ELF-1 (cell line): ENCODE measurements at regions not wholly inside any gene's neighbourhood (a gene's known extent, or its start where the extent isn't known, plus 50 kb on each side); places are given as distances from the start of the nearest gene placed in this dataset.
"Not testable (repeated sequence)": the region's sequence is repeated elsewhere in the genome, so short reads cannot be mapped to it uniquely, and the experiment has no call there.

Source experiments
- DNase-seq: peaks from one replicate; pipeline ENCODE4 v3.0.0-alpha.2; 2016; ENCODE audit warnings: low read depth, low spot score

- DNase-seq, result no peak
These were observed 303.9 kb downstream of the OTUD1 start for GRCh38 chr10:23742807-23743206.

- no peak for DNase-seq
These were observed 315.3 kb downstream of the OTUD1 start for GRCh38 chr10:23754179-23754578.

DNA sequence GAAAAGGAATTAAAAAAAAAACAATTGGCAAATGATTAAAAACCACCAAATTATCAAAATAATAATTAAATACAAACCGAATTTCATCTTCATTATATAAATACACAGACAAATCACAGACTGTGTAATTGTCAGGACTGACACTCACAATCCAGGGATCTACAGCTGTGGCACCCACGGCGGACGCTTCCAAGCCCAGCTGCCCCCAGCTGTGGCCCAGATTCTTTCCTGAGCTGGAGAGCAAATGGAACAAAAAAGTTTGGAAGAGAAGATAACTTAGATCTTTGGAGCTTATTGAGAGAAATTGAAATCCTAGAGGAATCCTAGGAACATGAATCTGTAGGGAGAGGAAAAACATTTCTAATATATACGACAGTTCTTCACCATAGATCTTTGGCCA lies 316.1 kb downstream of the OTUD1 start:
- no peak for DNase-seq

DNA sequence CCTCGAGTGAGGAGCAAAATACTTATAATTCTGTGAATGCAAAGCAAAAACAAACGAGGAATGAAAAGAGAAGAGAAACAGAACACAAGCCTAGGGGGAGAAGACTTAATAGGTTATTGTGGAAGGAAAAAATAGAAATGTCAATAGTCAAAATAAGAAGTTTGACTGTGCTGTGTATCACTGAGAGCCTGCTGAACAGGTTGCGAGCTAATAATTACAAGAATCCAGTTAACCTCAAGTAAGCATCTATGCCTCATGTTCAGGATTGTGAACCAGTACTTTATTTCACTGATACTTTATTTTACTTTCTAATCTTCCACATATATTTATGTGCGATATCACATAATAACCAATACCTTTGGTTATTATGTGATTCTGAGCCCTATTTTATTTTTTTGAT lies 316.7 kb downstream of the OTUD1 start:
- no peak for DNase-seq

DNA sequence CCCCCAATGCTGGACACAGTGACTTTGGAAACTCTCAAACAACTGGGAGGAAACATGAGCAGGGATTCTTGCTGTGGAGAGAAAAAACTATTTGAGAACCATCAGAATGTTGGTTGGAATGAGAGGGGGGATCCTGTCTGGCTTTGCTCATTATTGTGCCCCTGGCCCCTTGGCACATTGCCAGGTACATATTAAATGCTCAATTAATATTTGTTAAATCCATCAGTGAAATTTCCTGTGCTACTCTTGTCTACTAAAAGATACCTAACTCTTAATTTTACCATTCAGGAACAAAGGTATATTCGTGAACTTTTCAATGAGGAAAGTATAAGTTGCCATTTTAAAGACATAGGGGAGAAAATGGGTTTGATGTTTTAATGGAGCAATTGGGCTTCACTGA lies 329.4 kb downstream of the OTUD1 start:
- DNase-seq, result no peak

GRCh38 chr10:23777153-23777552 lies 338.3 kb downstream of the OTUD1 start:
- DNase-seq, result no peak

- no peak for DNase-seq
These were observed 340.4 kb downstream of the OTUD1 start for GRCh38 chr10:23779301-23779700.

DNA sequence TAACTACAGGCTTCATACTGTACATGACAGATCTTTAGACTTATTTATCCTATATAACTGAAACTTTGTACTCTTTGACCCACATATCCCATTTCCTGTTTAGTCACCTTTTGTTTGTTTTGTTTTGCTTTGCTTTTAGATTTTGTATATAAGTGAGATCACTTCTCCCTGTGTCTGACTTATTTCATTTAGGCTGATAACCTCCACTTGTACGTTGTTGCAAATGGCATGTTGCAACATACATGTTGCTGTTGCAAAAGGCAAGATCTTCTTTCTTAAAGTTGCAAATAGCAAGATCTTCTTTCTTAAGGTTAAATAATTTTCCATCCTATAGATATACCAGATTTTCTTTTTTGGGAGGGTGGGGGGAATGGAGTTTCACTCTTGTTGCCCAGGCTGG lies 341.5 kb downstream of the OTUD1 start:
- no peak for DNase-seq

GRCh38 chr10:23786594-23786993 lies 347.7 kb downstream of the OTUD1 start:
- no peak for DNase-seq

DNA sequence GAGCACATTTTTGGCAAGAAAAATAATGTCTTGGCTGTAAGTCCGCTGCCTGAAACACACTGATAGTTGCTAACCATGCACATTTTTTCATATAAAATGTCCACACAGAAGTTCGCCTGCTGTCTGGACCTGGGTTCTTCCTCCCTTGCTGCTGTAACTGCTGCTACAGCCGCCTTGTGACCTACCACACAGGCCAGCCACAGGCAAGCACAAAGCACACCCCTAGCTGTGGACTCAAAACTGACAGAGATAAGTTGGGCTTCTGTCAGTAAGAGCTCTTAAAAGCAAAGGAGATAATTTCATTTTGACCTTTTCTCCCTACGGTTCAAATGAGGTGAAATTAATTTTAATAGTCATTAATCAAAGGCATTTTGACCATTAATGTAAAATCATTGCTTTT lies 354.7 kb downstream of the OTUD1 start:
- no peak for DNase-seq

DNA sequence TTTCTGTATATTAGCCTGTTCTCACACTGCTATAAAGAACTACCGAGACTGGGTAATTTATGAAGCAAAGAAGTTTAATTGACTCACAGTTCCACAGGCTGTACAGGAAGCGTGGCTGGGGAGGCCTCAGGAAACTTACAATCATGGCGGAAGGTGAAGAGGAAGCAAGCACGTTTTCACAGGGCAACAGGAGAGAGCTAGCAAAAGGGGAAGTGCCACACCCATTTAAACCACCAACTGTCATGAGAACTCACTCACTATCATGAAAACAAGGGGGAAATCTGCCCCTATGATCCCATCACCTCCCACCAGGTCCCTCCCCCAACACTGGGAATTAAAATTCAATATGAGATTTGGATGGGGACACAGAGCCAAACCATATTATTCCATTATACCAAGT lies 358.6 kb downstream of the OTUD1 start:
- DNase-seq, result not testable (repeated sequence)

- DNase-seq, result no peak
These were observed 365.2 kb downstream of the OTUD1 start for GRCh38 chr10:23804125-23804524.

DNA sequence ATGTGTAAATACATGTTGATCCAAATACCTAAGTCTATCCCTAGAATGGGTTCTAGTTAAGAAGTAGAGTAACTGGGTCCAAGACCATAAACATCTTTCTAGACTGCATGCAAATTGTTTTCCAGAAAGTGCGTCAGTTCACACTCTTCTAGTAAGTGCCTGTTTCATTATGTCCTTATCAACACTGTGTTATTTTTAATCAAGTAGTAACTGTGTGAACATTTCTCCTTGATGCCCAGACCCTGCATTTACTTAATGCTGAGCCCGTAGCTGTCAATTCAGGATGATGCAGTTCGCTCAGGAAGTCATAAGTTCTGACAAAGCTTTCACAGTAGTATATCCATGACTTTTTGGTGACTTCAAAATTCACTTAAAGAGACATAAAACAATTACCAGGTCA lies 374.8 kb downstream of the OTUD1 start:
- no peak for DNase-seq

- DNase-seq, result peak; percentile 2
These were observed 379.6 kb downstream of the OTUD1 start for GRCh38 chr10:23818484-23818883.

- no peak for DNase-seq
These were observed 381.9 kb downstream of the OTUD1 start for GRCh38 chr10:23820792-23821191.

DNA sequence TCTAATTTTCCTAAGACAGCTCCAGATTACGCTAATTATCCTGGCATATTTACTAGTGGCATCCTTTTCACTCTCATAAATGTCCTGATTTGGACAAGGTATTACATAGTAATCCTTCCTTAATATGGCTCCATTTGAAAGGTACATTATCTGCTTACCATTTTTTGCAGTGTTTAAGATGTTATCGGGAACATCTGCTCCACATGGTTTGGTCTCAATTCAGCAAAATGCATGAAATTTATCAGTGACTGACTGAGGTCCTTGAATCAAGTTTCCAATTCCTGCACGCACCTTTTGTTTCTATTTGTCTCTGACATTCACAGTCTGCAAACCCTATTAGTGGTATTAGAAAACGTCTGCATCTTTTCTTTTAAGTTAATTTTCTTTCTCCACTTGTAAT lies 384.1 kb upstream of the KIAA1217 start:
- DNase-seq, result no peak

DNA sequence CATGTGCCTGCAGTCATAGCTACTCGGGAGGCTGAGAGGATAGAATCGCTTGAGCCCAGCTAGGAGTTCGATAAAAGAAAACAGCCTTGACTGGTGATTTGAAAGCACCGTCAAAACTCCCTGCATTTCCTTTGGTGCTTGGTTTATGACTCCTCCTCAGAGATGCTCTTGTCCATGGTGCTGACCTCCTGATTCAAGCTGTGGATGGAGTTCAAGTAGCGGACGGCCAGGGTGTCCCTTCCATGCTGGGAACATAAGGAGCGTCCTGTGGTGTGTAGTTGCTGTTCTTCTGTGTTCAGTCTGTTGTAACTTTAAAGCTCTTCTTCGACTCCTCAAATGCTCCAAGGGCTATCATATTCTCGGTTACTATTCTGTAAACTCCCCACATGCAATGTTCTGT lies 382.5 kb upstream of the KIAA1217 start:
- DNase-seq, result peak; percentile 18

DNA sequence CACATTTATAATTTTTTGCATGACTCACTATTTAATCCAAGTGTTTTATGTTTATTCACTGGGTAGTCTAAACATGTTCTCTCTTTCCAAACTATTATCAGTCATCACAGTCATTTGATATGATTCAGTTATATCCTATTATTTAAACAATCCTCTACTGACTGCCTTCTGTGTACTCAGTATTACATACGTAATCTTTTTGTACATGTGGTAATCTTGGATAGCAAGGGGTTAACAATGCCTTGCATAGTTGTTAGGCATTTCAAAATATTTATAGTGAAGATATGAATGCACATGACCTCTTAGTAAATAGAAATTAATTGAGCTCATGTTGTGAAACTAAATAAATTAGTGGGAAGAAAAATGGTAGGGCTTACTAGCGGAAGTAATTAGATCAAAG lies 379.4 kb upstream of the KIAA1217 start:
- no peak for DNase-seq

DNA sequence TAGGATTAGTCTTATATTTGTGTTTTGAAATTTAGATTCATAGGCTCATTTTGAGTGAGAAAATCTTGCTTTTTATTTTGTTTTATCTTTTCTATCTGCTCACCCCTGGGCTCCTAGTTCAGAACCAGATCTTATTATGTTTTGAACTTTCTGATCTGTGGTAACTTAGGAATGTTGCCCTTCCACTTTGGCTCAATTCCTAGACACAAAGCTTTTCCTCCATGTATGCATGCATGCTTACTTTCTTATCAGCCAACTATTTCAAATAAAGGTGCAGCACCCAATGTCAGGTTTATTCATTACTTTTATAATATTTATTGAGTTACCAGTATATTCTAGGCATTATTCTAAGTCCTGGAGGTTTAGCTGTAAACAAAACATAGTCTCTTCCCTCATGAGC lies 374.8 kb upstream of the KIAA1217 start:
- DNase-seq, result no peak

DNA sequence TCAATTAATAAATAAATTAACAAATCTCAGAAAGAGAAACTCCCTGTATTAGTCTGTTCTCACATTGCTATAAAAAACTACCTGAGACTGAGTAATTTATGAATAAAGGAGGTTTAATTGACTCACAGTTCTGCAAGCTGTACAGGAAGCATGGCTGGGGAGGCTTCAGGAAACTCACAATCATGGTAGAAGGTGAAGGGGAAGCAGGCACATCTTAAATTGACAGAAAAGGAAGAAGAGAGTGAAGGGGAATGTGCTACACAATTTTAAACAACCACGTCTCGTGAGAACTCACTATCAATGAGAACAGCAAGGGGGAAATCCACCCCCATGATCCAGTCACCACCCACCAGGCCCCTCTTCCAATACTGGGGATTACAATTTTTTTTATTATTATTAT lies 358.3 kb upstream of the KIAA1217 start:
- DNase-seq, result no peak

DNA sequence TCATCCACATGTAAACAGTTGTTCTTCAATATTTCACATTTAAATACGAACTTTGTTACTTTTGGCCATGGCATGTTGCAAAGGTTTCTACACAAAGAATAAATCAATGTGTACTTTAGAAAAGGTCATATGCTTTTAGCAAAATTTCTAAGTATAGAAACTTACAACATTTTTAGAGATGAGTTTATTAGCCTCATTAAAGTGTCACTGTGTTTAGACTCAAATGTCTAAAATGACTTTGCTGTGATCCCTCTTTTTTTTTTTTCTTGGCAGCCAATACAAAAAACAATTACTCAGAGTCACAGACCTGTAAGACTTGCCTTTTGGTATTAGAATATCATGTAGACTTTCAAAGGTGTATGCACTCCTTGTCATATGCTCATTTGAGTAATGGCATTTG lies 349.3 kb upstream of the KIAA1217 start:
- DNase-seq, result no peak

DNA sequence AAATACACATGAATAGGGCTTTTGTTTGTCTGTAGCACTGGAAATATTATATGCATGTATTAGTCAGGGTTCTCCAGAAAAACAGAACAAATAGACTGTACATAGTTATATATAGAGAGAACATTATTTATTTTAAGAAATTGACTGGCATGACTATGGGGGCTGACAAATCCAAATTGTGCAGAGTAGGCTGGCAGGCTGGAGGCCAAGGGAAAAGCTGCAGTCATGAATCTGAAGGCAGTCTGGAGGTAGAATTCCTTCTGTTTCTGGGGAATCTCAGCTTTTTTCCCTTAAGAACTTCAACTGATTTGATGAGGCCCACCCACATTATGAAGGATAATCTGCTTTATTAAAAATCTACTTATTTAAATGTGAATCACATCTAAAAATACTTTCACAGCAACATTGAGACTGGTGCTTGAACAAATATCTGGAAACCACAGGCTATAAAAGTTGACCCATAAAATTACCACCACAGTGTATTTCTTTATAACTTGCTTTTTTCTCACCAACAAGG lies 344.2 kb upstream of the KIAA1217 start:
- no peak for DNase-seq

DNA sequence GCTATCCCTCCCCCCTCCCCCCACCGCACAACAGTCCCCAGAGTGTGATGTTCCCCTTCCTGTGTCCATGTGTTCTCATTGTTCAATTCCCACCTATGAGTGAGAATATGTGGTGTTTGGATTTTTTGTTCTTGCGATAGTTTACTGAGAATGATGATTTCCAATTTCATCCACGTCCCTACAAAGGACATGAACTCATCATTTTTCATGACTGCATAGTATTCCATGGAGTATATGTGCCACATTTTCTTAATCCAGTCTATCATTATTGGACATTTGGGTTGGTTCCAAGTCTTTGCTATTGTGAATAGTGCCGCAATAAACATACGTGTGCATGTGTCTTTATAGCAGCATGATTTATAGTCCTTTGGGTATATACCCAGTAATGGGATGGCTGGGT lies 342.0 kb upstream of the KIAA1217 start:
- DNase-seq, result not testable (repeated sequence)

DNA sequence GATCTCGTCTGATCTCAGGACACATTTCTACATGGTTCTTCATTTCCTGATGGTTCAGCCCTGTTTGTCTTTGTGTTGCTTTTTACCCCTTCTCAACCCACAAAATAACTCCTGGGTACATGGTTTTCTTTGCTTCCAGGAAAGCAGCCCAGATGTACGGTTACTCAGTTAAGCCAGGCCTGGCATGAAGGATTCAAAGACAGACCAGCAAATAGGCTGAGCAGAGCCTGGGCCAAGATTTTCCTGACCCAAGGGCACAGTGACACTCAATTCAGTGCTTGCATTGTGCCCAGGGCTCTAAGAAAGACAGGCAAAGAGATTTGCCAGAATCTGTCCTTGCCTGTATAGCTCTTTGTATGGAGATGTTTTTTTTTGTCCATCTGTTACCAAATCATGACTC lies 340.8 kb upstream of the KIAA1217 start:
- no peak for DNase-seq

DNA sequence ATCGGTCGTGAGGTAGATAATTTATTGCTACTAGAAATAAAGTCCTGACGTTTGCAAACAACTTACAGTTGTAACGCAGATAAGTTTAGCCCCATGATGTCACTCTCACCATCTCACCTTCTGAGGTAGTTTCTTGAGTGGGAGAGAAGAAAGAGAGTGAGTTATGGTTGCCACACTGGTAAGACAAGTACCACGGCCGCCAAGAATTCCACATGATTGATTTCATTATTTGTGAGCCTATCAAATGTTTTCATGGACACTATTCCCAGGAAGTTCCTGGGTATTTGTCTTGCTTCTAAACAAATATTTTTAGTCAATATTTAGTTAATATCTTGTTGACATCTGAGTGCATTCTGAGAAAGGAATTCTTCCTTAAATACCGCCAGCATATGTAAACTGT lies 339.4 kb upstream of the KIAA1217 start:
- DNase-seq, result no peak
